A673 (cell line): ENCODE measurements at regions not wholly inside any gene's neighbourhood (a gene's known extent, or its start where the extent isn't known, plus 50 kb on each side); places are given as distances from the start of the nearest gene placed in this dataset.

Experiments used
- BruUV-seq: library from RNA; stranded (reverse); fragments of 400-500 nt; replicated peaks from 2 replicates; lab custom pipeline; 2021; lab: Mats Ljungman, UMichigan
- CTCF ChIA-PET: fragments of 300-600 bp; sonication (Branson Sonifier 250); formaldehyde crosslinking; loops from one replicate; lab custom pipeline; 2022; ENCODE audit warnings: antibody characterized with exemption; lab: Charles Lee
- POLR2A ChIA-PET: fragments of 300-600 bp; sonication (Branson Sonifier 250); formaldehyde crosslinking; loops from one replicate; lab custom pipeline; 2022; ENCODE audit warnings: antibody characterized with exemption; ENCODE audit not compliant: low non-redundant PET; lab: Charles Lee
- DNase-seq: peaks from one replicate; pipeline ENCODE4 v3.0.0-alpha.2; 2015; ENCODE audit warnings: low spot score
- H3K27ac ChIP-seq: fragments of 200-600 bp; sonication (generic); 2 replicates; pipeline ENCODE4 v1.5.1; 2016; ENCODE audit warnings: mixed run types, low read depth, mild to moderate bottlenecking, mixed read lengths, antibody characterized with exemption, low read length; ENCODE audit not compliant: poor library complexity, severe bottlenecking
- H3K27me3 ChIP-seq: fragments of 200-600 bp; sonication (generic); replicated peaks from 2 replicates; pipeline ENCODE4 v1.6.1; 2017; ENCODE audit warnings: mixed run types, low read depth, mild to moderate bottlenecking, mixed read lengths, antibody characterized with exemption, low read length; ENCODE audit not compliant: insufficient read depth, poor library complexity
- H3K36me3 ChIP-seq: fragments of 200-600 bp; sonication (generic); 2 replicates; pipeline ENCODE4 v1.6.1; 2016; ENCODE audit warnings: mixed run types, mild to moderate bottlenecking, mixed read lengths, antibody characterized with exemption, low read length; ENCODE audit not compliant: insufficient read depth, poor library complexity, severe bottlenecking
- H3K4me1 ChIP-seq: fragments of 200-600 bp; sonication (generic); 2 replicates; pipeline ENCODE4 v1.6.1; 2017; ENCODE audit warnings: mixed run types, mild to moderate bottlenecking, mixed read lengths, antibody characterized with exemption, low read length; ENCODE audit not compliant: insufficient read depth, poor library complexity, severe bottlenecking
- H3K4me3 ChIP-seq: fragments of 200-600 bp; sonication (generic); 2 replicates; pipeline ENCODE4 v1.5.1; 2016; ENCODE audit warnings: low read depth, mixed run types, mild to moderate bottlenecking, mixed read lengths, low read length; ENCODE audit not compliant: poor library complexity, severe bottlenecking
- H3K9me3 ChIP-seq: fragments of 200-600 bp; sonication (generic); 2 replicates; pipeline ENCODE4 v1.6.1; 2016; ENCODE audit warnings: mixed run types, low read depth, mild to moderate bottlenecking, mixed read lengths, antibody characterized with exemption, low read length; ENCODE audit not compliant: poor library complexity, severe bottlenecking
- CTCF ChIP-seq: fragments of 300-800, 200-600 bp; sonication (generic); conservative IDR thresholded peaks from 2 replicates; pipeline ENCODE4 v1.5.1; 2017; ENCODE audit warnings: low read depth, mild to moderate bottlenecking, antibody characterized with exemption, low read length, moderate library complexity, mixed read lengths
- EZH2 ChIP-seq: fragments of 200-600 bp; sonication (generic); IDR thresholded peaks from 2 replicates; pipeline ENCODE4 v1.6.1; 2017; ENCODE audit warnings: borderline replicate concordance, low read depth, mild to moderate bottlenecking, mixed read lengths, antibody characterized with exemption, low read length; ENCODE audit not compliant: poor library complexity, severe bottlenecking
- intact Hi-C: fragments of 100-400 bp; cut with micrococcal nuclease; formaldehyde crosslinking; loops from one replicate; pipeline ENCODE4 v1.10.0; 2022; ENCODE audit not compliant: unreplicated experiment

DNA sequence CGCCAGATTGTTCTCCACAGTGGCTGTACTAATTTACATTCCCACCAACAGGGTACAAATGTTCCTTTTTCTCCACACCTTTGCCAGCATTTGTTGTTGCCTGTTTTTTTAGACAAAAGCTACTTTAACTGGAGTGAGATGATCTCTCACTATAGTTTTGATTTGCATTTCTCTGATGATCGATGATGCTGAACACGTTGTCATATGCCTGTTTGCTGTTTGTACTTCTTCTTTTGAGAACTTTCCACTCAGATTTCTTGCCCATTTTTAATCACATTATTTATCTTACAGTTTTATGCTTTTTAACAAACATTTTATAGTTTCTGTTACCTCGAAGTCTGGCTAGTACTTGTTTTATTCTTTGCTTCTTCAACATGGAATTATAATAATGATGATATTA lies 643.7 kb upstream of the ALCAM start:
- Histone ChIP-seq H3K36me3 (no peaks in the 10 kb centered on the region), H3K4me3 (no peak overlapping the region), H3K9me3 (no peaks in the 10 kb centered on the region), H3K27ac (no peak overlapping the region), H3K4me1 (no peaks in the 10 kb centered on the region), H3K27me3 (no peaks in the 10 kb centered on the region)
- intact Hi-C loops = no loop called here
- no peak for DNase-seq
- no peak for TF ChIP-seq EZH2
- no peak for TF ChIP-seq CTCF
- CTCF ChIA-PET = no interaction called here
- POLR2A ChIA-PET = no interaction called here
- BruUV-seq = no TSS peak

- Histone ChIP-seq H3K9me3 (no peaks in the 10 kb centered on the region), H3K36me3 (no peaks in the 10 kb centered on the region), H3K4me3 (no peak overlapping the region), H3K27me3 (no peaks in the 10 kb centered on the region), H3K27ac (no peak overlapping the region), H3K4me1 (no peaks in the 10 kb centered on the region)
- intact Hi-C loops = no loop called here
- TF ChIP-seq CTCF (no peak), EZH2 (no peak)
- CTCF ChIA-PET = no interaction called here
- no peak for DNase-seq
- no TSS peak for BruUV-seq
- POLR2A ChIA-PET = no interaction called here
Observed at GRCh38 chr3:104731074-104731473, 635.6 kb upstream of the ALCAM start.

GRCh38 chr3:104734627-104735026 lies 632.1 kb upstream of the ALCAM start:
- Histone ChIP-seq H3K36me3 (no peaks in the 10 kb centered on the region), H3K27me3 (no peaks in the 10 kb centered on the region), H3K4me1 (no peaks in the 10 kb centered on the region), H3K4me3 (no peak overlapping the region), H3K27ac (no peak overlapping the region), H3K9me3 (no peaks in the 10 kb centered on the region)
- intact Hi-C loops = no loop called here
- BruUV-seq = no TSS peak
- TF ChIP-seq CTCF (no peak), EZH2 (no peak)
- ChIA-PET CTCF (interaction anchor here (0.6 kb wide), 1 partner anchor 200 kb away, joined by 3 read pairs; no protein-coding TSS in a partner anchor), POLR2A (no interaction called here)
- DNase-seq = no peak
